NCI-H1436 (cell line): ENCODE measurements at regions not wholly inside any gene's neighbourhood (a gene's known extent, or its start where the extent isn't known, plus 50 kb on each side); places are given as distances from the start of the nearest gene placed in this dataset.
"Not testable (repeated sequence)": the region's sequence is repeated elsewhere in the genome, so short reads cannot be mapped to it uniquely, and the experiment has no call there.

ENCODE experiments used
- DNase-seq: peaks from one replicate; lab custom pipeline; 2025; lab: John Stamatoyannopoulos, UW

DNA sequence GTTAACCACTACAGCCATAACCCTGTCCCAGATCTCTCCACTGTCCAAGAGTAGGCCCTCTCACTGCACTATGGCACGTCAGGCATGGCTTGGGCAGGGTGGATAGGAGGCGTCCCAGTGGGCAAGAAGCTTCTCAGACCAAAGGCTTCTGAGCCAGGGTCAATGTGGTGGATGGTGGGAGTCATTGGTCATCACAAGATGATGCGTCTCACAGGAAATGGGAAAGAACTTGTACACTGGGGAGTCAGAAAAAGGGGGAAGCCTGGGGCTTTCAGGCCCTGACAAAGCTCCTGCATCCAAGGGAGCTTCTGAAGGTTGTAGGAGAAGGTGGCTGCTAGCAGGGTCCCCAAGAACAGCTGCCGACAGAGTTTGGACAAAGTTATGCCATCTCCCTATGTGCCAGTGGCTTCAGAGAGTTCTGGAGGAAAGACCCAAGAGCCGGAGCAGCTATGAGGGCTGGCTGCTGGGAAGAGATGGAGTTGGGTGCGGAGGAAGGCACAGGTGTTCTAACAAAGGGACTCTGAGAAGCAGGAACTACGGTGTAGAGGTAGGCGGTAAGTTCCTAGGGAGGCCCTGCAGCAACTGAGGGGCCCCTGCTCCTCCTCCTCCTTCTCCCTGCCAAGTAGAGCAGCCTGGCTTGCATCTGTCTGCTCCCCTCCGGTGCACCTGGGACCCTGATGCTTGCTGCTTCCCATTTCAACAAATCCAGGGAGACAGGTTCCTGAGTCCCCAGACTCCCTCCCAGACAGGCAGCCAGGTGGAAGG lies 81.1 kb downstream of the ARL6IP4 start:
- DNase-seq = no peak

GRCh38 chr12:123059500-123059899 lies 79.0 kb downstream of the ARL6IP4 start:
- DNase-seq = no peak

DNA sequence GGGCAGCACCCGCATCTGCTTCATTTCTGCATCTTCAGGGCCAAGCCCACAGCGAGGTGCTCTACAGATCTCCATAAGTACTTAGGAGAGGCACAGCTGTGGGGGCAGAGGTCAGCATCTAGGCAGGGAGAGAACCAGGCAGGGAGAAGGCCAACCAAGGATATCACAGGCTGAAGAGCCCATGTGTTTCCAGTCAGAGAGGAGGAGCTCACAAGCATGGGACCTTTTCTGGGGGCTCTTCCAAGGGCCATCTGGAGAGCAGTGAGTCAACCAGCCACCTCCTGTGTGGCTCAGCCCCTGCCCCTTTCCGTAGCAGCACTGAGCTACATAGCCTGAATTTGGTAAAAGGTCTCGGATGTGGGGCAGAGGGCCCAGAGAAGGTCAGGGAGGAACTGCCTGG lies 78.5 kb downstream of the ARL6IP4 start:
- DNase-seq = no peak

DNA sequence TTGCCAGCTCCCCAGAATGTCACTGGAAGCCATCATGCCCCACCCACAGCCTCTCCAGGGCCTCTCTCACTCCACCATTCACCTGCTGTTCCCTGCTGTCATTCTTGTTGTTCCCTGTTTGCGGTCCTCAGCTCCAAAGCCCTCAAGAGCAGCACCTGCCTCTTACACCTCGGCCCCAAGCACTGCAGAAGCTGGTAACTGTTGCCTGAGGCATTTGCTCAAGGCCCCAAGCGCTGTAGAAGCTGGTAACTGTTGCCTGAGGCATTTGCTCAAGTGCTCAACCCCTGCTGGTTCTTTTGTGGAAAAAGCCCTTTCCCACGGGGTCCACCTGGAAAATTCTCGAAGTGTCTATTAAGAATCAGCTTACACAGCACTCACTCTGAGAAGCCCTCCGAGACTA lies 78.0 kb downstream of the ARL6IP4 start:
- DNase-seq = peak; percentile 81

- DNase-seq = no peak
Observed at GRCh38 chr12:123057513-123058265, 77.2 kb downstream of the ARL6IP4 start.

- DNase-seq = no peak
Observed at GRCh38 chr12:123056709-123057108, 76.2 kb downstream of the ARL6IP4 start.

- no peak for DNase-seq
Observed at GRCh38 chr12:123056053-123056452, 75.6 kb downstream of the ARL6IP4 start.

- DNase-seq = no peak
Observed at GRCh38 chr12:123055281-123055766, 74.8 kb downstream of the ARL6IP4 start.

- no peak for DNase-seq
Observed at GRCh38 chr12:123054371-123054770, 73.9 kb downstream of the ARL6IP4 start.

DNA sequence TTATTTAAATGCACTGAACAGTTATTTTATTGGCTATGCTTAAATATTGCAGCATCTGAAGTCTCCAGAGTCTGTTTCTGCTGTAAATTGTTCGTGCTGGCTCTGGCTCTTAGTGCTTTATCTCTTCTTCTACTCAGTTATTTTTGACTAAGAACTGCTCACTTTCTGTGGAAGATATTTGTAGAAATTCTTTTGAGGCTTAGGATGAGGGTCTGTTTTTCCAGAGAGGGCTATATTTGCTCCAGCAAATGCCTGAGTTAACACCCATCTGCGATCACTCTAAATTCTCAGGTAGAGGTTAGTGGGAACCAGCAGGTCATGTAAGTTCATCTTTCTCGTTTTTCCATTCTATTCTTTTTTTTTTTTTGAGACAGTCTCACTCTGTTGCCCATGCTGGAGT lies 71.1 kb downstream of the ARL6IP4 start:
- no peak for DNase-seq

DNA sequence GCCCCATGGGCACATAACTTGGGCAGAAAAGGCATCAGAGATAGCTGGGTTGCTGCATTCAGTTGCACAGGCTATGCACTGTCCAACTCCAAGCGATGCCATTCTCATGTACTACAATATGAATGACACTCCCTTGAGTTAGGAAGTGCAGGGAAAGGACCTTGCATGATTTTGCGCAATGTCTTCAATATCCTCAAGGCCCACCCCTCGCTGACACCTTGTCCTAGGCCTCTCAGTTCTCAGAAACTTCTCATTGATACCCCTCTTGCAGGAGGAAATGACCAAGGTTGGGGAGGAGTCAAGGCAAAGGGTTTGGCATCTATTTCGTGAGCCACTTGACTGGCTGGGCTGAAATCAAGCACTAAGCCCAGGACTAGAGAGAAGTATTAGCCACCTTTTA lies 70.4 kb downstream of the ARL6IP4 start:
- DNase-seq = no peak

DNA sequence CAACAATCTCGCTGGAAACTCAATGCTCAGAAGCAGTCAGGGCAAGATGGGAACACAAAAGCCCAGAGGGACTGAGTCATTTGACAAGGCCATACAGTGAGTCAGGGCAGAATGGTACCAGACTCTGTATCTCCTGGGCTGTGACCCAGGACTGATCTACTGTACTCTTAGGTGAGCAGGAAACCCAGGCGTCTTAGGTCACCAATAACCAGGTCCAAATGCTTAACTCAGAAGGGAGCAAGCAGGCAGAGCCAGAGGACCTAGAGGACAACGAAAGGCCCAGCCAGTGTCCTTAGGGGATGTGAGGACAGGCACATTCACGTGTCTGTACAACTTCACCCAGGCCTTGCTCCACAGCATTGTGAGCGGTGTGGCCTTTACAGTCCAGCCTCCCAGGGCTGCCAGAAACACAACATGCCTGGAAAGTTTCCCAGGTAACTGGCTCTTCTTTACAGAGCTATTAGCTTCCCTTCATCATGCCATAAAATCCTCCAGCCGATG lies 69.9 kb downstream of the ARL6IP4 start:
- no peak for DNase-seq

- DNase-seq = no peak
Observed at GRCh38 chr12:123049398-123050240, 69.1 kb downstream of the ARL6IP4 start.

DNA sequence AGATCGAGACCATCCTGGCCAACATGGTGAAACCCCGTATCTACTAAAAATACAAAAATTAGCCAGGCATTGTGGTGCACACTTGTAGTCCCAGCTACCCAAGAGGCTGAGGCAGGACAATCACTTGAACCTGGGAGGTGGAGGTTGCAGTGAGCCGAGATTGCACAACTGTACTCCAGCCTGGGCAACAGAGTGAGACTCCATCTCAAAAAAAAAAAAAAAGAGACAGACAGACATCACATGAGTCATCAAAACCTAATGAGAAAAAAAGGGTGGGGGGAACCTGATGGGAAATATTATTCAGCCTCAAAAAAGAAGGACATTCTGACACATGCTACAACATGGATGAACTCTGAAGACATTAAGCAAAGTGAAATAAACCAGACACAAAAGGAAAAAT lies 67.4 kb downstream of the ARL6IP4 start:
- DNase-seq = not testable (repeated sequence)

GRCh38 chr12:123047289-123047688 lies 66.8 kb downstream of the ARL6IP4 start:
- DNase-seq = no peak

- DNase-seq = no peak
Observed at GRCh38 chr12:123046431-123046830, 66.0 kb downstream of the ARL6IP4 start.

DNA sequence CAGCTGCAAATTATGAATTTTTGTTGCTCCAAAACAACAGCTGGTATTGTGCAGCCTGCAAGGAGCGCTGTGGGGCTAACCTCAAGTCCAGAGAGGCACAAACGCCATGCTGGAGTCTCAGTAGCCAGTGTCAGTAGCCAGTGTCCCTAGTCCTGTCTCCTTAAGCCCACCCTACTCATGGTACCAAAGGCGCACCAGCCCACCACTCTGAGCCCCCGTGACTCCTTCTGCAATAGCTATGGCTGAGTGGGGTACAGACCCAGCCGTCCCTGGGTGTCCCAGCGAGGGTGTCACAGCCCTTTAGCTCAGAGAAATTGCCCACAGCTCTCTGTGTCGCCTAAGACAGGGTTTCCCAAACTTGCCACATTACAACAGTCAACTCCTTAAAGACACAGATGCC lies 65.2 kb downstream of the ARL6IP4 start:
- DNase-seq = no peak

GRCh38 chr12:123044351-123044750 lies 63.9 kb downstream of the ARL6IP4 start:
- no peak for DNase-seq

- peak; percentile 45 for DNase-seq
Observed at GRCh38 chr12:123043536-123044001, 63.1 kb downstream of the ARL6IP4 start.

GRCh38 chr12:123042833-123043232 lies 62.4 kb downstream of the ARL6IP4 start:
- DNase-seq = no peak

DNA sequence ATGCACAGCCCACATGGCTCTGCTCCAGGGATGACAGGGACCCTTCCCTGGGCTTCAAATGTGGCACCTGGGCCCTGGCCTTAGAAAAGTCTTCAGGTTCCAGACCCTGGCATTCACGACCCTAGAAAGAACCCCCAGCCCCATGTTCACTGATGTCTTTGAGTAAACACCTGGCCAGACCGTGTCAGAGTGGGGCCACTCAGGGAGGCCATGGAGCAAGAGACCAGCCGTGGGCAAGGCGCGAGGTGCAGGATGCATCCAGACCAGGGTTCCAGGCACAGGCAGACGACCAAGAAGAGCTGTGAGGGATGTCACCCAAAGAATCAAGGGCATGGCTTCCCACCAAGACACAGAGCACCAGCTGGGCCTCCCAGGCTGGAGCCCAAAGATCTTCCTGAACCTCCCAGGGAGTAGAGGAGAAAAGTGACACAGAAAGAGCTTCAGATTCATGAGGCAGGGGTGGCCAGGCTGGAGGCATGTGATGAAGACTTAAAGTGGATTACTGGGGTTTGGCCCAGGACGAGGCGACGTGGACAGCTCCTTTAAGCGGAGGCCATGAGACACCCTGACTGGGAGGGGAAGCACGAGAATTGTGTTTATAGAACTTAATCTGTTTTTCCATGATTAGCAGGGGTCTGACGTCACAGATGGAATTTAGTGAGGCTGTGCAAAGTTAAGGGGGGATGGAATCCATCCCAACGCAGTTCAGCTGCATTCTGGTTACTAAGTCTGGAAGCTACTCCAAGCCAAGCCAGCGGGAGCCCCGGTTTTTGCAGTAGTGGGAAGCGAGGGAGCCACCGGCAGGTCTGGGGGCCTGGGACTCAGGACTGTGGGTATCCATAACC lies 61.6 kb downstream of the ARL6IP4 start:
- DNase-seq = no peak
